Motor neuron (in vitro differentiated cells): ENCODE measurements at regions not wholly inside any gene's neighbourhood (a gene's known extent, or its start where the extent isn't known, plus 50 kb on each side); places are given as distances from the start of the nearest gene placed in this dataset.
"Not testable (repeated sequence)": the region's sequence is repeated elsewhere in the genome, so short reads cannot be mapped to it uniquely, and the experiment has no call there.

Experiments
- ATAC-seq, 8 experiments: fragments of 200-7000 bp; cut with Tn5 transposase; replicated peaks in 6 of 8; 2 replicates each; pipeline ENCODE4 v1.8.0; 2021; ENCODE audit warnings: mild to moderate bottlenecking in 8 of 8, moderate library complexity in 8 of 8
- H3K27ac ChIP-seq, 2 donors: fragments of 250-450 bp; sonication (Bioruptor Pico); 2 replicates each; pipeline ENCODE4 v1.9.0; 2021; ENCODE audit warnings: antibody characterized with exemption in 2 of 2, mild to moderate bottlenecking in 2 of 2, moderate library complexity in 1 of 2
- H3K4me1 ChIP-seq, 2 donors: fragments of 250-450 bp; sonication (Bioruptor Pico); replicated peaks in 1 of 2; 2 replicates each; pipeline ENCODE4 v1.6.1; 2021; ENCODE audit warnings: antibody characterized with exemption in 2 of 2, mild to moderate bottlenecking in 2 of 2, moderate library complexity in 1 of 2
- H3K4me3 ChIP-seq, 5 donors: fragments of 250-450 bp; sonication (Bioruptor Pico); 2 replicates each; pipeline ENCODE4 v1.9.0; 2021; ENCODE audit warnings: antibody characterized with exemption in 5 of 5, mild to moderate bottlenecking in 5 of 5, moderate library complexity in 4 of 5
- WGBS, 10 experiments: fragments of 450-650 bp; shearing (Covaris generic); methylation state at CpG; one replicate each; pipeline ENCODE4 v1.0.0; 2022; 5-methylcytosine and 5-hydroxymethylcytosine counted together
- in situ Hi-C, 9 experiments: fragments of 400-800 bp; cut with MboI; loops; one replicate each; pipeline ENCODE4 v1.15.0; 2021; ENCODE audit warnings: low sequenced_read_pairs in 9 of 9, low pct_unique_long_range_greater_than_20kb in 2 of 9; ENCODE audit not compliant: unreplicated experiment in 9 of 9

- H3K4me3 ChIP-seq: no peak overlapping the region
- H3K4me1 ChIP-seq: no peaks in the 10 kb centered on the region
- H3K27ac ChIP-seq: no peak overlapping the region
- WGBS, 10 experiments: 20 to 100% (median 82%) methylated on average over 1 to 4 of the region's 10 CpGs
- ATAC-seq: no peak
- in situ Hi-C loops: no loop called here
These were observed 154.4 kb upstream of the FBXL17 start for GRCh38 chr5:108536321-108536720.

- H3K4me1 ChIP-seq, H3K4me3 ChIP-seq, H3K27ac ChIP-seq, in situ Hi-C loops: not testable (repeated sequence)
- 60 to 100% (median 100%) methylated on average over 1 of the region's 1 CpG; no CpG with 5 or more reads in 6 of the 10 experiments for WGBS, 10 experiments
- ATAC-seq: peak in 1 of 8 experiments; percentile 54
These were observed 150.2 kb upstream of the FBXL17 start for GRCh38 chr5:108532129-108532445.

DNA sequence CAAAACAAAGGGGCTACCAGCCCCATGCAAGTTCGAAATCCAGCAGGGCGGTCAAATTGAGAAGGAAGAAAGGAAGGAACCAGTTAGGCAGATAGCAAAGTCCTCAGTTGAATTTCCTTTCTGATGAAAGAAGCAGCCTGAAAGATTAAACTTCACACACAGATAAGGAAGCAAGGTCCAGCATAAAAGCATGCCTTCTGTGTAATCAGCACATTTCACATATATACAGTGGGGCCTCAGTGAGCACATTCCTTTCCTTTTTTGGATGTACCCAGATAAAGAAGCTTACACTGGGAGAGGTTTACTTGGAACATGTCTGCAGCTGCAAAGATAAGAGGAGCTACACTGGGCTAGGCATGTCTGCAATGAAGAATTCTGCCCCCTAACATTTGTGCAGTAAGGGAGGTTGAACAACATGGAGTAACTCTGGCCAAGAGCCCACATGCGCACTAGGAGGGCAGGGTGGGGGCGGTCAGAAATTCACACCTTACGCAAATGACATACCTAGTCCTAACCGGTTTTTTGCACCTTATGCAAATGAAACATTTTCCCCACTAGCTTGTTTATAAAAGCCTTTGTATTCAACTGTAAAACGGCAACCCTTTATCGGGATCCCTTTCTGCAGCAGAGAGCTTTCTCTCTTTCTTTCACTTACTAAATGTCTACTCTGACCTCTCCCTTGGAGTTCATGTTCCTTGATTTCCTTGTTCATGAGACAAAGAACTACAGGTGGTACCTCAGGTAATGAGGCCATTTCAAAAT is 149.7 kb upstream of the FBXL17 start:
- ATAC-seq: peak in 3 of 8 experiments; percentile 42 to 77 (median 62)
- in situ Hi-C loops: no loop called here
- Histone ChIP-seq H3K27ac (no peak overlapping the region), H3K4me1 (no peaks in the 10 kb centered on the region), H3K4me3 (no peak overlapping the region)
- 0 to 100% (median 75%) methylated on average over 1 to 7 of the region's 8 CpGs; no CpG with 5 or more reads in 1 of the 10 experiments for WGBS, 10 experiments

DNA sequence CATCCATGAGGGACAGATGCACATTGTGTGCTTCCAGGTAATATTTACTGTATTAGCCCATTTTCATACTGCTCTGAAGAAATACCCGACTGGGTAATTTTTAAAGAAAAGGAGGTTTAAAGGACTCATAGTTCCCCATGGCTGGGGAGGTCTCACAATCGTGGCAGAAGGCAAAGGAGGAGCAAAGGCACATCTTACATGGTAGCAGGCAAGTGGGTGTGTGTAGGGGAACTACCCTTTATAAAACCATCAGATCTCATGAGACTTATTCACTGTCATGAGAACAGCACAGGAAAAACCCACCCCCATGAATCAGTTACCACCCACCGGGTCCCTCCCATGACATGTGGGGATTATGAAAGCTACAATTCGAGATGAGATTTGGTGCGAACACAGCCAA is 148.8 kb upstream of the FBXL17 start:
- in situ Hi-C loops: no loop called here
- no peak for ATAC-seq
- Histone ChIP-seq H3K4me1 (no peaks in the 10 kb centered on the region), H3K4me3 (no peak overlapping the region), H3K27ac (no peak overlapping the region)
- 59 to 90% (median 77%) methylated on average over 1 to 5 of the region's 5 CpGs; no CpG with 5 or more reads in 1 of the 10 experiments for WGBS, 10 experiments

DNA sequence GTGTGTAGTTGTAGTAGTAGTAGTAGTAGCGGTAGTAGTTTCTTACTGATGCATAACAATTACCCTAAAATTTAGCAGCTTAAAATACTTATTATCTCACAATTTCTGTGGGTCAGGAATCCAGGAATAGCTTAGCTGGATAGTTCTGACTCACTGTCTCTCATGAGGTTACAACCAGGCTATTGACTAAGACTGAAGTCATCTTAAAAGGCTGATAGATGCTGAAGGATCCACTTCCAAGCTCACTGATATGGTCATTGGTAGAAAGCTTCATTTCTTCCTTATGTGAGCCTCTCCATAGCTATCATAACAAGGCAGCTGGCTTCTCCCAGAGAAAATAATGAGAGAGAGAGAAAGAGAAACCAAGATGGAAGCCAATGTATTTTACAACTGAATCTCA is 147.5 kb upstream of the FBXL17 start:
- Histone ChIP-seq H3K27ac (no peak overlapping the region), H3K4me1 (no peaks in the 10 kb centered on the region), H3K4me3 (no peak overlapping the region)
- in situ Hi-C loops: no loop called here
- WGBS, 10 experiments: 0% methylated on average over 1 of the region's 1 CpG; no CpG with 5 or more reads in 5 of the 10 experiments
- peak in 1 of 8 experiments; percentile 67 for ATAC-seq

- WGBS, 10 experiments: 31 to 75% (median 58%) methylated on average over 1 of the region's 1 CpG; no CpG with 5 or more reads in 3 of the 10 experiments
- H3K4me3 ChIP-seq: no peak overlapping the region
- H3K4me1 ChIP-seq: no peaks in the 10 kb centered on the region
- no peak overlapping the region for H3K27ac ChIP-seq
- in situ Hi-C loops: no loop called here
- ATAC-seq: no peak
These were observed 146.8 kb upstream of the FBXL17 start for GRCh38 chr5:108528655-108529054.

- Histone ChIP-seq H3K27ac (no peak overlapping the region), H3K4me1 (no peaks in the 10 kb centered on the region), H3K4me3 (no peak overlapping the region)
- in situ Hi-C loops: no loop called here
- ATAC-seq: no peak
These were observed 142.7 kb upstream of the FBXL17 start for GRCh38 chr5:108524564-108524963.

DNA sequence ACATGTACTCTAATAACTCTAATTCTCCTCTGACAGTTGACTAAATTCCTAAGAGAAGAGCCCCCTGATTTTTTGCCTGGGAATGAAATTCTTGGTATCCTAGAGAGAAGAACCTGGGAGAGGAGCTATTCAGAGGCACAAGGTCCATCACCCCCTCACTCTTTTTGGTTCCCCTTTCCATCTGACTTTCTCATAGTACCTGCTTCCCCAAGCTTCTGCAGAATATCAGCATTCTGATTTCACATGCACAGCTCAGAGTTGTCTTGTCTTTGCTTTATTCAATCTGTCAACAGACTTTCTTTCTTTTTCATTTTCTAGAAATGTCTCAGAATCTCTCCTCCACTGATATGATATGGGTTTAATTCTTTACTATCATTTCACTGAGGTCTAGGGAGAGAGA is 141.5 kb upstream of the FBXL17 start:
- no peak overlapping the region for H3K27ac ChIP-seq
- in situ Hi-C loops: no loop called here
- no peak for ATAC-seq
- H3K4me1 ChIP-seq: no peaks in the 10 kb centered on the region
- no peak overlapping the region for H3K4me3 ChIP-seq

- in situ Hi-C loops: no loop called here
- no peaks in the 10 kb centered on the region for H3K4me1 ChIP-seq
- no peak overlapping the region for H3K4me3 ChIP-seq
- no peak overlapping the region for H3K27ac ChIP-seq
- peak in 5 of 8 experiments; percentile 45 to 94 (median 86) for ATAC-seq
- 0 to 61% (median 10%) methylated on average over 2 to 4 of the region's 4 CpGs; no CpG with 5 or more reads in 1 of the 10 experiments for WGBS, 10 experiments
These were observed 140.1 kb upstream of the FBXL17 start for GRCh38 chr5:108521841-108522506.

DNA sequence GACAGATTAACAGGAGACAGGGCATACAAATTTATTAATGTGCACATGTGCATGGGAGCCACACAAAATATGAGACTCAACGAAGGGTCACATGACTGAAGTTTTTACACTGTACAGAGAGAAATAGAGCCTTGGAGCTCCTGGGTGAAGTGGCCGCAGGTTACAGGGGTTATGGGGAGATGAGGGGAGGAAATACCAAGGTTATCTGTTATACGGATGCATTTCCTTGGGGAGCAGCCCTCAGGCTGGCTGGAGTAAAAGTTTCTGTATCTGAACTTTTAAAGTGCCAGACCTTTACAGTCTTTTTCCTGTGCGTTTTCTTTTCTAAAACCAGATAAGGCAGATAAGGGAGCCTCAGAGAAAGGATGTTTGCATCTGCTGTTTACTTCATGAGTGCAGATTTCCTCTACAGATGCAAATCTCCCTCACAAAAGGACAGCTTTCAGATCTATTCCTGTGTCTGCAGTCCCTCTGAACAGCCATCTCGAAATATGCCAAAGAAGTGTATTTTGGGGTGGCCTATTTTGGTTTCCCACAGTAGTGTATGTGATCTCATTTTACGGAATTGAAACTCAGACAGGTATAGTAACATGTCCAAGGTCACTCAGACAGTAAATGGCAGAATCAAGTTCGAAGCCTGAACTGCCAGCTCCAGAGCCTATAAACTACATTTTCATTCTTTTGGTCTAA is 139.3 kb upstream of the FBXL17 start:
- no peak for ATAC-seq
- 13 to 81% (median 53%) methylated on average over 1 to 7 of the region's 7 CpGs for WGBS, 10 experiments
- H3K4me1 ChIP-seq: peaks cover 0 to 3% of the 10 kb centered on the region in 2 donors
- in situ Hi-C loops: no loop called here
- H3K4me3 ChIP-seq: no peak overlapping the region
- H3K27ac ChIP-seq: no peak overlapping the region

- Histone ChIP-seq H3K4me3 (no peak overlapping the region), H3K27ac (peak overlapping the region in 1 of 2 donors; percentile 19), H3K4me1 (peaks cover 0 to 14% of the 10 kb centered on the region in 2 donors)
- in situ Hi-C loops: no loop called here
- peak in 3 of 8 experiments; percentile 14 to 61 (median 22) for ATAC-seq
These were observed 134.9 kb upstream of the FBXL17 start for GRCh38 chr5:108516785-108517184.

GRCh38 chr5:108515517-108516105 is 133.7 kb upstream of the FBXL17 start:
- WGBS, 10 experiments: 0 to 67% (median 47%) methylated on average over 1 of the region's 1 CpG; no CpG with 5 or more reads in 4 of the 10 experiments
- peak in 7 of 8 experiments; percentile 16 to 77 (median 44) for ATAC-seq
- peaks cover 0 to 14% of the 10 kb centered on the region in 2 donors for H3K4me1 ChIP-seq
- in situ Hi-C loops: no loop called here
- no peak overlapping the region for H3K27ac ChIP-seq
- no peak overlapping the region for H3K4me3 ChIP-seq

DNA sequence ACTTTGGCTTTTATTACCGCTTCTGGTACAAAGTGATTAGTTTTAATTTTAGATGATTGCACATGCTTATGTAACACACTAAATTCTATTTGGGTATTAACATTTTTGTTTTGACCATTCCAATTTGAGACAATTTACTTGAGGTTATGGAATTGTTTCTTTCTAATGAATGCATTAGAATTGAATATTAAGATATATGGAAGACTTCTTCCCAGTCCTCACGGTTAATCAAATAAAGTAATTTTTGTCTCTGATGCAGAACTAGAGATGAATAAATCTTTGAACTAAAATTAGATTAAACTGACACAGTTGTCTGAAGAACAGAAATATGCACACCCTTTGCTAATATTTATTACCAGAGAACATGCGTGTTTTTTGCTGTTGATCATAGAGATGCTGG is 127.1 kb upstream of the FBXL17 start:
- in situ Hi-C loops: no loop called here
- WGBS, 10 experiments: 26 to 92% (median 79%) methylated on average over 2 to 3 of the region's 3 CpGs
- H3K4me1 ChIP-seq: peaks cover 0 to 5% of the 10 kb centered on the region in 2 donors
- no peak overlapping the region for H3K27ac ChIP-seq
- peak in 2 of 8 experiments; percentile 20 to 71 for ATAC-seq
- H3K4me3 ChIP-seq: no peak overlapping the region
